CD4-positive, alpha-beta T cell treated with Interleukin-15 for 4 hours (primary cell): ENCODE measurements at regions not wholly inside any gene's neighbourhood (a gene's known extent, or its start where the extent isn't known, plus 50 kb on each side); places are given as distances from the start of the nearest gene placed in this dataset.

ENCODE experiments used
- DNase-seq: peaks from one replicate; pipeline ENCODE4 v3.0.0-alpha.2; 2020; ENCODE audit warnings: low spot score

- no peak for DNase-seq
Observed at GRCh38 chr2:128450211-128451024, 131.8 kb upstream of the HS6ST1 start.

- no peak for DNase-seq
Observed at GRCh38 chr2:128451084-128452023, 132.7 kb upstream of the HS6ST1 start.

GRCh38 chr2:128452024-128452411 is 133.3 kb upstream of the HS6ST1 start:
- DNase-seq, result no peak

GRCh38 chr2:128452536-128453530 is 134.2 kb upstream of the HS6ST1 start:
- no peak for DNase-seq

GRCh38 chr2:128454980-128455720 is 136.5 kb upstream of the HS6ST1 start:
- no peak for DNase-seq

- no peak for DNase-seq
Observed at GRCh38 chr2:128455721-128456050, 137.0 kb upstream of the HS6ST1 start.

- DNase-seq, result no peak
Observed at GRCh38 chr2:128456281-128456680, 137.6 kb upstream of the HS6ST1 start.

- DNase-seq, result no peak
Observed at GRCh38 chr2:128457006-128457604, 138.4 kb upstream of the HS6ST1 start.

- no peak for DNase-seq
Observed at GRCh38 chr2:128457716-128458115, 139.0 kb upstream of the HS6ST1 start.

- DNase-seq, result no peak
Observed at GRCh38 chr2:128458505-128458904, 139.8 kb upstream of the HS6ST1 start.

GRCh38 chr2:128464456-128464855 is 145.8 kb upstream of the HS6ST1 start:
- DNase-seq, result no peak

GRCh38 chr2:128465246-128466170 is 146.8 kb upstream of the HS6ST1 start:
- DNase-seq, result no peak

GRCh38 chr2:128466376-128466775 is 147.7 kb upstream of the HS6ST1 start:
- no peak for DNase-seq

- no peak for DNase-seq
Observed at GRCh38 chr2:128466776-128467175, 148.1 kb upstream of the HS6ST1 start.

GRCh38 chr2:128467321-128467969 is 148.8 kb upstream of the HS6ST1 start:
- DNase-seq, result no peak

GRCh38 chr2:128468186-128468920 is 149.7 kb upstream of the HS6ST1 start:
- DNase-seq, result no peak

GRCh38 chr2:128469203-128469602 is 150.5 kb upstream of the HS6ST1 start:
- DNase-seq, result no peak

GRCh38 chr2:128469875-128470274 is 151.2 kb upstream of the HS6ST1 start:
- DNase-seq, result no peak
